ENCODE measurements at regions not wholly inside any gene's neighbourhood (a gene's known extent, or its start where the extent isn't known, plus 50 kb on each side); places are given as distances from the start of the nearest gene placed in this dataset.

GRCh38 chr1:164961715-164962114 is 394.8 kb downstream of the LMX1A start:
- ATAC-seq: no peak
- FAIRE-seq: no peak
- Histone ChIP-seq H3K9me3 (replicated peaks; ENCODE audit: control insufficient read depth, insufficient read depth, low read depth, low read length) (no peaks in the 10 kb centered on the region), H4K20me1 (replicated peaks; ENCODE audit: control insufficient read depth, insufficient read depth, low read length) (no peaks in the 10 kb centered on the region), H3K9ac (ENCODE audit: insufficient read depth in 1 of 2, low read depth in 2 of 2, low read length in 2 of 2) (no peak overlapping the region), H3K36me3 (ENCODE audit: control insufficient read depth, insufficient read depth, low read length) (no peaks in the 10 kb centered on the region), H3K79me2 (ENCODE audit: control insufficient read depth, insufficient read depth, low read length) (no peaks in the 10 kb centered on the region), H3K4me2 (ENCODE audit: insufficient read depth, low read length) (no peak overlapping the region), H3K9me1 (ENCODE audit: control insufficient read depth, insufficient read depth, low read length) (no peaks in the 10 kb centered on the region), H3K27ac (ENCODE audit: extremely low read depth, low read depth, low read length) (no peak overlapping the region), H3K27me3 (ENCODE audit: control insufficient read depth in 2 of 2, insufficient read depth in 2 of 2, low read length in 2 of 2) (no peaks in the 10 kb centered on the region), H3K4me3 (no peak overlapping the region), H2AFZ (ENCODE audit: low read depth, low read length) (no peak overlapping the region), H3K4me1 (replicated peaks in 1 of 2; ENCODE audit: control insufficient read depth in 2 of 2, insufficient read depth in 2 of 2, low read length in 2 of 2) (no peaks in the 10 kb centered on the region)
- intact Hi-C loops (cut with micrococcal nuclease): no loop called here
- WGBS (ENCODE audit: insufficient coverage, low coverage, missing lambda C conversion rate): 0% methylated on average over 2 of the region's 2 CpGs
- in situ Hi-C loops (cut with MboI): no loop called here
- CTCF ChIA-PET (ENCODE audit: low intra/inter-chr PET ratio): no interaction called here
- POLR2A ChIA-PET: interaction anchor here (0.6 kb wide), 1 partner anchor 175 kb away, joined by 5 read pairs; no protein-coding TSS in a partner anchor
- BruUV-seq (replicated peaks): no TSS peak
- DNase-seq (ENCODE audit: extremely low read depth in 1 of 4, low spot score in 3 of 4): no peak
- no peak for TF ChIP-seq POLR3A (IDR thresholded peaks at IDR 0.05; ENCODE audit: borderline replicate concordance, extremely low read depth, insufficient read depth, insufficient read length)
- TF ChIP-seq SRSF1 (IDR thresholded peaks at IDR 0.05; ENCODE audit: low read depth, low read length): no peak

- BruUV-seq (replicated peaks): no TSS peak
- TF ChIP-seq KDM5B (IDR thresholded peaks at IDR 0.05; ENCODE audit: insufficient replicate concordance, low read depth, low read length) (no peak), STAT5A (IDR thresholded peaks at IDR 0.05; ENCODE audit: borderline replicate concordance, low read length) (no peak), POU5F1 (IDR thresholded peaks at IDR 0.05; ENCODE audit: borderline replicate concordance, low read depth, low read length, partially characterized antibody) (no peak), ZNF239 (CRISPR knock-in tag; IDR thresholded peaks at IDR 0.05) (no peak), NCOR1 (IDR thresholded peaks at IDR 0.05) (no peak), GTF3C2 (IDR thresholded peaks at IDR 0.05; ENCODE audit: borderline replicate concordance, extremely low read depth, insufficient read length) (no peak), HEY1 (CRISPR knock-in tag; IDR thresholded peaks at IDR 0.05; ENCODE audit: borderline replicate concordance) (no peak)
Observed at GRCh38 chr1:164958982-164959768, 397.3 kb downstream of the LMX1A start.

More at GRCh38 chr1:164958982-164959768, 397.3 kb downstream of the LMX1A start:
- H3K4me2 ChIP-seq (ENCODE audit: insufficient read depth, low read length): no peak overlapping the region
- no peaks in the 10 kb centered on the region; the same call in 1 of the 2 replicates for H4K20me1 ChIP-seq (replicated peaks; ENCODE audit: control insufficient read depth, insufficient read depth, low read length)
- 3% methylated on average over 6 of the region's 6 CpGs for WGBS (ENCODE audit: insufficient coverage, low coverage, missing lambda C conversion rate)
- no peaks in the 10 kb centered on the region for H3K9me1 ChIP-seq (ENCODE audit: control insufficient read depth, insufficient read depth, low read length)
- H3K4me1 ChIP-seq (replicated peaks in 1 of 2; ENCODE audit: control insufficient read depth in 2 of 2, insufficient read depth in 2 of 2, low read length in 2 of 2): no peaks in the 10 kb centered on the region
- CTCF ChIA-PET (ENCODE audit: low intra/inter-chr PET ratio): no interaction called here
- DNase-seq (ENCODE audit: extremely low read depth in 1 of 4, low spot score in 3 of 4) (no peak), FAIRE-seq (no peak), ATAC-seq (no peak)
- no peaks in the 10 kb centered on the region for H3K79me2 ChIP-seq (ENCODE audit: control insufficient read depth, insufficient read depth, low read length)
- no peak overlapping the region for H3K27ac ChIP-seq (ENCODE audit: extremely low read depth, low read depth, low read length)
- in situ Hi-C loops (cut with MboI) (no loop called here), intact Hi-C loops (cut with micrococcal nuclease) (no loop called here)
- H3K9me3 ChIP-seq (replicated peaks; ENCODE audit: control insufficient read depth, insufficient read depth, low read depth, low read length): no peaks in the 10 kb centered on the region
- POLR2A ChIA-PET: no interaction called here
- no peaks in the 10 kb centered on the region for H3K36me3 ChIP-seq (ENCODE audit: control insufficient read depth, insufficient read depth, low read length)
- no peak overlapping the region for H2AFZ ChIP-seq (ENCODE audit: low read depth, low read length)
- no peak overlapping the region for H3K4me3 ChIP-seq
- H3K9ac ChIP-seq (ENCODE audit: insufficient read depth in 1 of 2, low read depth in 2 of 2, low read length in 2 of 2): no peak overlapping the region
- no peaks in the 10 kb centered on the region for H3K27me3 ChIP-seq (ENCODE audit: control insufficient read depth in 2 of 2, insufficient read depth in 2 of 2, low read length in 2 of 2)
